CD4-positive, alpha-beta T cell (primary cell): ENCODE measurements at regions not wholly inside any gene's neighbourhood (a gene's known extent, or its start where the extent isn't known, plus 50 kb on each side); places are given as distances from the start of the nearest gene placed in this dataset.

Experiments used
- ATAC-seq: fragments of 200-7000 bp; cut with Tn5 transposase; one replicate; pipeline ENCODE4 v1.10.0; 2022; ENCODE audit warnings: mild to moderate bottlenecking; ENCODE audit not compliant: poor library complexity
- CTCF ChIA-PET: fragments of 350-600 bp; sonication (Branson Sonifier 250); formaldehyde crosslinking; loops from one replicate; lab custom pipeline; 2021; ENCODE audit warnings: antibody characterized with exemption, inconsistent platforms; lab: Charles Lee
- POLR2A ChIA-PET: fragments of 350-600 bp; sonication (Branson Sonifier 250); formaldehyde crosslinking; loops from one replicate; lab custom pipeline; 2021; ENCODE audit warnings: antibody characterized with exemption, inconsistent platforms; lab: Charles Lee
- DNase-seq, 14 experiments: peaks; one replicate each; pipeline ENCODE4 v3.0.0-alpha.2; 2013 to 2020; ENCODE audit warnings: mixed read lengths in 2 of 14
- H3K27ac ChIP-seq, 2 donors: one replicate each; pipeline versions ENCODE4 v1.5.1 to v1.7.0; 2013; ENCODE audit warnings: low read length in 2 of 2, low read depth in 1 of 2, mild to moderate bottlenecking in 1 of 2
- H3K27me3 ChIP-seq, 2 experiments: 1 replicate in 1 of 2; 2 replicates in 1 of 2; pipeline versions ENCODE4 v1.6.1 to v1.7.0; 2013; ENCODE audit warnings: low read length in 2 of 2, control low read depth in 1 of 2, mild to moderate bottlenecking in 1 of 2, moderate library complexity in 1 of 2; ENCODE audit not compliant: insufficient read depth in 2 of 2, control insufficient read depth in 1 of 2
- H3K36me3 ChIP-seq: one replicate; pipeline ENCODE4 v1.6.1; 2013; ENCODE audit warnings: low read length, control low read depth; ENCODE audit not compliant: insufficient read depth
- H3K4me1 ChIP-seq: one replicate; pipeline ENCODE4 v1.6.1; 2013; ENCODE audit warnings: low read length, control low read depth; ENCODE audit not compliant: insufficient read depth
- H3K4me3 ChIP-seq: one replicate; pipeline ENCODE4 v1.5.1; 2013; ENCODE audit warnings: mild to moderate bottlenecking, low read length, moderate library complexity
- H3K9me3 ChIP-seq, 2 experiments: 1 replicate in 1 of 2; 2 replicates in 1 of 2; pipeline versions ENCODE4 v1.6.1 to v1.7.0; 2013; ENCODE audit warnings: low read length in 2 of 2, mild to moderate bottlenecking in 2 of 2, control low read depth in 1 of 2, moderate library complexity in 1 of 2; ENCODE audit not compliant: control insufficient read depth in 1 of 2, insufficient read depth in 1 of 2
- H3K27ac Mint-ChIP-seq: one replicate; pipeline ENCODE4 v1.8.0; 2020; ENCODE audit warnings: mixed read lengths
- H3K27me3 Mint-ChIP-seq: one replicate; pipeline ENCODE4 v1.8.0; 2021; ENCODE audit warnings: mixed read lengths
- H3K36me3 Mint-ChIP-seq: one replicate; pipeline ENCODE4 v1.8.0; 2021; ENCODE audit warnings: low read depth, mixed read lengths
- H3K4me1 Mint-ChIP-seq: one replicate; pipeline ENCODE4 v1.8.0; 2021; ENCODE audit warnings: low read depth, mixed read lengths
- H3K4me3 Mint-ChIP-seq: one replicate; pipeline ENCODE4 v1.8.0; 2020; ENCODE audit warnings: mild to moderate bottlenecking, mixed read lengths
- H3K9me3 Mint-ChIP-seq: one replicate; pipeline ENCODE4 v1.8.0; 2020; ENCODE audit warnings: mixed read lengths
- CTCF ChIP-seq: fragments of 200-600 bp; IDR thresholded peaks from one replicate; pipeline ENCODE4 v1.8.0; 2022; ENCODE audit warnings: antibody characterized with exemption, mild to moderate bottlenecking
- intact Hi-C, 2 experiments: fragments of 100-400 bp; cut with DNase I in 1 of 2; cut with micrococcal nuclease in 1 of 2; formaldehyde crosslinking; loops; one replicate each; pipeline versions ENCODE4 v1.15.1 to v1.9.0; 2023 to 2025; cut with DNase I, micrococcal nuclease

- Histone ChIP-seq H3K27ac (no peak overlapping the region), H3K9me3 (peaks cover 0 to 11% of the 10 kb centered on the region in 2 experiments), H3K36me3 (no peaks in the 10 kb centered on the region), H3K4me3 (no peak overlapping the region), H3K4me1 (no peaks in the 10 kb centered on the region), H3K27me3 (peaks cover 0 to 3% of the 10 kb centered on the region in 2 experiments)
- Mint-ChIP-seq H3K27me3 (peaks cover 9% of the 10 kb centered on the region), H3K27ac (no peak overlapping the region), H3K9me3 (no peaks in the 10 kb centered on the region), H3K36me3 (no peaks in the 10 kb centered on the region), H3K4me3 (no peak overlapping the region), H3K4me1 (no peaks in the 10 kb centered on the region)
- ChIA-PET POLR2A (no interaction called here), CTCF (no interaction called here)
- no peak for ATAC-seq
- intact Hi-C loops: no loop called here
- DNase-seq: no peak
- no peak for TF ChIP-seq CTCF
Measured at GRCh38 chr16:86180244-86180643, 281.3 kb downstream of the IRF8 start.

- ATAC-seq: no peak
- CTCF ChIA-PET: no interaction called here
- peaks cover 4% of the 10 kb centered on the region for H3K27me3 Mint-ChIP-seq
Measured at GRCh38 chr16:86180780-86181179, 281.8 kb downstream of the IRF8 start.

GRCh38 chr16:86181526-86181925, 282.6 kb downstream of the IRF8 start:
- Histone ChIP-seq H3K36me3 (no peaks in the 10 kb centered on the region), H3K4me1 (no peaks in the 10 kb centered on the region), H3K4me3 (no peak overlapping the region), H3K27ac (no peak overlapping the region), H3K9me3 (peaks cover 0 to 11% of the 10 kb centered on the region in 2 experiments), H3K27me3 (peaks cover 0 to 3% of the 10 kb centered on the region in 2 experiments)
- Mint-ChIP-seq H3K36me3 (no peaks in the 10 kb centered on the region), H3K9me3 (no peaks in the 10 kb centered on the region), H3K4me3 (no peak overlapping the region), H3K27me3 (no peaks in the 10 kb centered on the region), H3K27ac (no peak overlapping the region), H3K4me1 (no peaks in the 10 kb centered on the region)
- intact Hi-C loops: no loop called here
- ChIA-PET POLR2A (no interaction called here), CTCF (no interaction called here)
- ATAC-seq (no peak), DNase-seq (no peak)
- no peak for TF ChIP-seq CTCF

More at GRCh38 chr16:86180780-86181179, 281.8 kb downstream of the IRF8 start:
- H3K27ac Mint-ChIP-seq: no peak overlapping the region
- intact Hi-C loops: no loop called here
- Histone ChIP-seq H3K27ac (no peak overlapping the region), H3K4me1 (no peaks in the 10 kb centered on the region), H3K4me3 (no peak overlapping the region), H3K27me3 (peaks cover 0 to 3% of the 10 kb centered on the region in 2 experiments), H3K9me3 (peaks cover 0 to 11% of the 10 kb centered on the region in 2 experiments), H3K36me3 (no peaks in the 10 kb centered on the region)
- H3K4me1 Mint-ChIP-seq: no peaks in the 10 kb centered on the region
- no peak overlapping the region for H3K4me3 Mint-ChIP-seq
- no peak for TF ChIP-seq CTCF
- no peak for DNase-seq
- POLR2A ChIA-PET: no interaction called here
- H3K36me3 Mint-ChIP-seq: no peaks in the 10 kb centered on the region
- no peaks in the 10 kb centered on the region for H3K9me3 Mint-ChIP-seq
